Rectal smooth muscle tissue (tissue), 1 donor: ENCODE measurements at regions not wholly inside any gene's neighbourhood (a gene's known extent, or its start where the extent isn't known, plus 50 kb on each side); places are given as distances from the start of the nearest gene placed in this dataset.

ENCODE experiments used
- H3K27ac ChIP-seq: one replicate; pipeline ENCODE4 v1.7.0; 2013; ENCODE audit warnings: low read depth, low read length, inconsistent platforms
- H3K27me3 ChIP-seq: one replicate; pipeline ENCODE4 v1.7.0; 2013; ENCODE audit warnings: low read length; ENCODE audit not compliant: control insufficient read depth, insufficient read depth
- H3K36me3 ChIP-seq: one replicate; pipeline ENCODE4 v1.7.0; 2013; ENCODE audit warnings: low read length; ENCODE audit not compliant: control insufficient read depth, insufficient read depth
- H3K4me1 ChIP-seq: one replicate; pipeline ENCODE4 v1.7.0; 2013; ENCODE audit warnings: low read length; ENCODE audit not compliant: control insufficient read depth, insufficient read depth
- H3K4me3 ChIP-seq: one replicate; pipeline ENCODE4 v1.7.0; 2013; ENCODE audit warnings: low read length
- H3K9ac ChIP-seq: one replicate; pipeline ENCODE4 v1.7.0; 2013; ENCODE audit warnings: low read length

DNA sequence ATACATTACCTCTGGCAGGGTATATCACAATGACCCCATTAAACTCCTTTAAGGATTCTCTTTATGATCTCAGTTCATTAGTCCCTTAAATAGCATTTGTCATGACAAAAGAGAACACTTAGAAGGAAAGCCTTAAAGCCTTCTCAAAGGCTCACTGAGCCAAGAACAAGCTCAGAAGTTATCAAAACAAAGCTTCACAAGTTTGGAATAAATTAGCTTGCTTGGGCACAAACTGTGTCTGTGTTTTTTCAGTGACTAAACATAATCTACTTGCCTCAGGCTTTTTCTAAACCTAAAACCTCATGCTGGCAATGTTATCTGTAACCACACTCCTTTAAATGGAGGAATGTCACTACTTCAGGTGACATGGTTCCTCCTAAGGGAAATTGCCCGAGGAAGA is 1114.9 kb upstream of the C9orf72 start:
- no peak overlapping the region for H3K27ac ChIP-seq
- no peaks in the 10 kb centered on the region for H3K36me3 ChIP-seq
- H3K4me1 ChIP-seq, result peaks cover 3% of the 10 kb centered on the region
- H3K4me3 ChIP-seq, result no peak overlapping the region
- H3K27me3 ChIP-seq, result no peaks in the 10 kb centered on the region
- no peak overlapping the region for H3K9ac ChIP-seq

DNA sequence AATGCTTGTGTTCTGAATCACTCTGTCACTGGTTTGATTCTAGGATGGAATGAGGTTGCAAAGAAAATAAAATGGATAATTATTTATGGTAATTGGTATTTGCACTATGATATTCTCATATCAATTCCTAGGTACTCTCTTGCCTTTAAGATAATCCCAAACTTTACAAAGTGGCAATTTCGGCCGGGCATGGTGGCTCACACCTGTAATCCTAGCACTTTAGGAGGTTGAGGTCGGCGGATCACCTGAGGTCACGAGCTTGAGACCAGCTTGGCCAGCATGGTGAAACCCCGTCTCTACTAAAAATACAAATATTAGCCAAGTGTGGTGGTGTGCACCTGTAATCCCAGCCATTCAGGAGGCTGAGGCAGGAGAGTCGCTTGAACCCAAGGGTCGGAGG is 1118.7 kb upstream of the C9orf72 start:
- Histone ChIP-seq H3K27me3 (no peaks in the 10 kb centered on the region), H3K36me3 (no peaks in the 10 kb centered on the region), H3K27ac (no peak overlapping the region), H3K4me1 (peaks cover 3% of the 10 kb centered on the region), H3K9ac (no peak overlapping the region), H3K4me3 (no peak overlapping the region)

DNA sequence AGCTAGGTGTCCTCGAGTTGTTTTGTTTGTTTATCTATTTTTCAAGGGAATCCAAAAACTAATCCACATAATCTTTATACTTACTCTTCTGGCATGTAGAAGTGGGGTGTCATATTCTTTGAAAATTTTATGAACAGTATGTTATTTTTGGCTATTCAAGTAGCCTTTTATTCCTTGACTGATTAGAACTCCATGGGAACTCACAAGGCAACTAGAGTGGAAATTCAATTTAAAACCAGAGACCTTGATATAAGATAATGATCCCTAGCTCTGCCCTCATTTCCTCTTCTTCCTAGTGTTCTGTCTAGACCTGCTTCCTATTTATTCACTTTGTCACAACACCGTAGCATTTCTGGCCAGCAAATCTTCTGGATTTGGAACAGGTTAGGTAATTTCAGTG is 1123.7 kb upstream of the C9orf72 start:
- no peak overlapping the region for H3K27ac ChIP-seq
- H3K36me3 ChIP-seq, result no peaks in the 10 kb centered on the region
- H3K27me3 ChIP-seq, result no peaks in the 10 kb centered on the region
- no peak overlapping the region for H3K4me3 ChIP-seq
- no peaks in the 10 kb centered on the region for H3K4me1 ChIP-seq
- no peak overlapping the region for H3K9ac ChIP-seq

DNA sequence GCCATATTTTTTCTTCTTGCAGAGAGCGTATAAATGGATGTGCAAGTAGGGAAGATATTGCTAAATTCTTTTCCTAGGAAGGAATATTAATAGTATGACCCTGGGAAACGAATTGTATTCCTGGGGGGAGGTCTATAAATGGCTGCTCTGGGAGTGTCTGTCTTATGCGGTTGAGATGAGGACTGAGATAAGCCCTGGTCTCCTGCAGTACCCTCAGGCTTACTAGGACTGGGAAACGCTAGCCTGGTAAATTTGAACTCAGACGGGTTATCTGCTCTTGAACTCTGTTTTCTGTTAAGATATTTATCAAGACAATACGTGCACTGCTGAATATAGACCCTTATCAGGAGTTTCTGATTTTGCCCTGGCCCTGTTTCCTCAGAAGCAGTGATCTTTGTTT is 1126.4 kb upstream of the C9orf72 start:
- Histone ChIP-seq H3K36me3 (no peaks in the 10 kb centered on the region), H3K27me3 (no peaks in the 10 kb centered on the region), H3K9ac (no peak overlapping the region)

DNA sequence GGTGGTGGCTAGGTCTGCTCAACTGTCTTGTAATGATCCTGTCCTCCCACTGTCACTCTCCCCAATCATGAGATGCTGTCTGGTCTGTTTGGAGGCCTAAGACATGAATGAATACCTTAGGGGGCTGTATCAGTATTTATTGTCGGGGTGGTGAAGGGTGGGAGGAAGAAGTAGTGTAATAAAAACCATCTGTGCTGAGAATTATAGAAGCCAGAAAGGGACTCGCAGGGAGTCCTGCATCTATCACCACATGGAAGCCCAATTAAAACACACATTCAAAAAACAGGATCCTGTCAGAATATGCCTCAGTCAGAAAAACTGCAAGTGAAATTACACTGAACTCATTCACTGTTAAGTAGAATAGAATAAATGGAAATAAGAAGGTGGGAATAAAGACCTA is 1134.3 kb upstream of the C9orf72 start:
- H3K36me3 ChIP-seq, result no peaks in the 10 kb centered on the region
- no peak overlapping the region for H3K4me3 ChIP-seq
- no peaks in the 10 kb centered on the region for H3K27me3 ChIP-seq
- no peaks in the 10 kb centered on the region for H3K4me1 ChIP-seq
- no peak overlapping the region for H3K27ac ChIP-seq
- no peak overlapping the region for H3K9ac ChIP-seq

More for the DNA sequence above, 1126.4 kb upstream of the C9orf72 start:
- Histone ChIP-seq H3K27ac (no peak overlapping the region), H3K4me1 (no peaks in the 10 kb centered on the region), H3K4me3 (no peak overlapping the region)

DNA sequence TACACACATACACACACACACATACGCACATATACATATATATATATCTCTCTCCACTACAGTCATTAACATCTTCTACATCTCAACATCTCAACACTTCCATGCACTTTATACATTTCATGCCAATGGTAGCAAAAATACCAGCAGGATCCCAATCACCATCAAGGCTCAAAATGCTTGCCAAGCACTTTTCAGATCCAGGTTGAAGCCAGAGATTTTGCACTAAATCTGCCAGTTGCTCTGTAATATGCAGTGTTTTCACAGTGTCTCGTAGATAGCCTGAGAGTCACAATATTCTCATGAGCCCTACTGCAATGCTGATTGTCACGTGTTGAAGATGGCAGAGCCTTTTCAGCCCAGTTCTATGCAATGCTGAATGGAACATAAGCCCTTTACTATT is 1140.9 kb upstream of the C9orf72 start:
- no peaks in the 10 kb centered on the region for H3K27me3 ChIP-seq
- H3K36me3 ChIP-seq, result no peaks in the 10 kb centered on the region
- H3K27ac ChIP-seq, result no peak overlapping the region
- H3K4me3 ChIP-seq, result no peak overlapping the region
- H3K9ac ChIP-seq, result no peak overlapping the region
- H3K4me1 ChIP-seq, result no peaks in the 10 kb centered on the region

DNA sequence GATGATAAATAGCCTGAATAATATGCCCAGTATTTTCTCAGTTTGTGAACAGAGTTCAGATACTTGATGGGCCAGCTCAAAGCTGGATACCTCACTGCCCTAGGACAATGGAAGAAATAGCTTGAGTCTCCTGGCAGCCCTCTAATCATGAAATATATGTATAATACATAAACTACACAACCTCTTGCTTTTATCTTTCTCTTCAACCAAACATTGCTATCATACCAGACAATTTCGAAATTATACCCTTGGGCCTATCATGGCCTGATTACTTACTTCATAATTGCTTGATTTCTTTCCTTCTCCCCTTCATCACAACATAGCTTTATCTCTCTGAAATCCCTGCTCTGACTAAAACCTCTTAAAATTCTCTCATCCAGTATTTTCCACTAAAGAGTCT is 1144.9 kb upstream of the C9orf72 start:
- H3K4me1 ChIP-seq, result no peaks in the 10 kb centered on the region
- H3K36me3 ChIP-seq, result no peaks in the 10 kb centered on the region
- no peaks in the 10 kb centered on the region for H3K27me3 ChIP-seq
- no peak overlapping the region for H3K27ac ChIP-seq
- no peak overlapping the region for H3K4me3 ChIP-seq
- no peak overlapping the region for H3K9ac ChIP-seq

DNA sequence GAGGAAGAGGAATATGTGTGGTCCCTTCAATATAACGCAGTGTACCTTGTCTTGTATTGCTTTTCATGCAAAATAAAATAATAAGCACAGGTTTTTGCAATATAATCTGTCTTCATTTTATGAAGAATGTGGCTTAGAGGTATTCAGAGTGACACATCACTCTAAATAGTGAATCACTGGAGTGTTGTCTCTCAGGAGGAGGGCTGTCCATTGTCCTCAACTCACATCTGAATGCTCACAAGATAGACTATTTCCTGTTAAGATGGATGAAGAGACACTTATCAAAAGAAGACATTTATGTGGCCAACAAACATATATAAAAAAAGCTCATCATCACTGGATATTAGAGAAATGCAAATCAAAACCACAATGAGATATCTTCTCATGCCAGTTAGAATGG is 1147.5 kb upstream of the C9orf72 start:
- H3K36me3 ChIP-seq, result no peaks in the 10 kb centered on the region
- no peaks in the 10 kb centered on the region for H3K27me3 ChIP-seq
- no peak overlapping the region for H3K4me3 ChIP-seq
- no peak overlapping the region for H3K9ac ChIP-seq
- no peaks in the 10 kb centered on the region for H3K4me1 ChIP-seq
- H3K27ac ChIP-seq, result no peak overlapping the region

DNA sequence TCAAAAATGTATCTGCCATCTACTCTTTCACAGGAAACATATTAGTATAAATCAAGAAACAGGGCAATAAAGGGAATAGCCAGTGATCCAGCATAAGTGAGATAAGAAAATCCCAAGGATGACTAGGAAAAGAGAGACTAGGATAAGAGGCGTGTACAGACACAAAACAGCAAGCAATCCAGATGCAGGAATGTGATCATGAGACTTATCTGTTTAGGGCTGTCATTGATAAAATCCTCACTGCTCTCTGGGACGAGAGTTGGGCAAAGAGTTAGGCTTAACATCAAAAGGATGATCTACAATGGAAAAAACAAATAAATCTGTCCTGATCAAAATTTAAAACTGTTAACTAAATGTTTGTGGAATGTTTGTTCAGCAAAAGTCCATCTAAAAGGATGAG is 1156.8 kb upstream of the C9orf72 start:
- Histone ChIP-seq H3K4me1 (no peaks in the 10 kb centered on the region), H3K9ac (no peak overlapping the region), H3K27me3 (no peaks in the 10 kb centered on the region), H3K27ac (no peak overlapping the region), H3K36me3 (no peaks in the 10 kb centered on the region), H3K4me3 (no peak overlapping the region)

DNA sequence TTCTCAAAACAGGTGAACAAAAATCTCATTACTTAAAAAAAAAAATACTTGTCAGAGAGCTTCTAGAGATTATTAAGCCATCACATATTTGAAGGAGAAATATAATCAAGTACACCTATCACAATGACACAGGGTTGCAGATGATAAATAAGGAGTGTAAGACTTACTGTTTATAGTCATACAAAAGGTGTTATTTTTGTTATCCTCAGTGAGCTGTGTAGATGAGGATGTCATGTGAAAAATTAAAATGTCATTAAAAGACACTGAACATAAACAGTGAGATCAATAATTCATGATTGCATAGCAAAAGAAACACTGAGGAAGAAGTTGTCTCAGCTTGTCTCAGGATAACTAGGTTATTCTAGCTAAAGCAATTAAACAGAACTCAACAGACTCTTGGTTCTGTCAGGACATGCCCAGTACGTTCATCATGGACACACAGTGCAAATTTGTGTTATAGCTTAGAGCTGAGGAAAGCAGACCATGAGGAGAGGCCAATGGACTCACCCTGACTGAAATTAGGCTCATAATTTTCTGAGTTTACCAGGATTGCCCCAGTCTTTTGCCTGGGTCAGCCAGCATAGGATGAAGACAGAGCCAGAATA is 1162.6 kb upstream of the C9orf72 start:
- Histone ChIP-seq H3K27ac (no peak overlapping the region), H3K4me3 (no peak overlapping the region), H3K36me3 (no peaks in the 10 kb centered on the region), H3K4me1 (no peaks in the 10 kb centered on the region), H3K27me3 (no peaks in the 10 kb centered on the region), H3K9ac (no peak overlapping the region)

DNA sequence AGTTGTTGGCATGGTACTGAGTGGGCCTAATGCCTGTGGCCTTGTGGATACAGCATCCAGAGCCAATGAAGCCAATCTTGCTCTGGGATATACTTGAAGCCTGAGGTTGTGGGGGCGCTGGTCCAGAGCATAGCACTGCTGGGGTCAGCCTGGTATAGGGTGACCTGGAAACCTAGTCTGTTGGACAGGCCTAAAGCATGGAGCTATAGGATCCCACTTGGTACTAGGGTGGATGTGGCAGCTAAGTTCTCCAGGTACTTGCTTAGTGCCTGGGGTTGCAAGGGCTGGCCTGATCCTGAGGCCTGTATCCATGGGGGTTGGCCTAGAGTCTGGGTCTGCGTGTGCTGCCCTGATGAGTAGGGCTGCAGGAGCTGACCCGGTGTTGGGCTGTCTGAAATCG is 1168.2 kb upstream of the C9orf72 start:
- Histone ChIP-seq H3K4me3 (no peak overlapping the region), H3K27me3 (no peaks in the 10 kb centered on the region), H3K36me3 (no peaks in the 10 kb centered on the region), H3K27ac (no peak overlapping the region), H3K9ac (no peak overlapping the region), H3K4me1 (no peaks in the 10 kb centered on the region)

DNA sequence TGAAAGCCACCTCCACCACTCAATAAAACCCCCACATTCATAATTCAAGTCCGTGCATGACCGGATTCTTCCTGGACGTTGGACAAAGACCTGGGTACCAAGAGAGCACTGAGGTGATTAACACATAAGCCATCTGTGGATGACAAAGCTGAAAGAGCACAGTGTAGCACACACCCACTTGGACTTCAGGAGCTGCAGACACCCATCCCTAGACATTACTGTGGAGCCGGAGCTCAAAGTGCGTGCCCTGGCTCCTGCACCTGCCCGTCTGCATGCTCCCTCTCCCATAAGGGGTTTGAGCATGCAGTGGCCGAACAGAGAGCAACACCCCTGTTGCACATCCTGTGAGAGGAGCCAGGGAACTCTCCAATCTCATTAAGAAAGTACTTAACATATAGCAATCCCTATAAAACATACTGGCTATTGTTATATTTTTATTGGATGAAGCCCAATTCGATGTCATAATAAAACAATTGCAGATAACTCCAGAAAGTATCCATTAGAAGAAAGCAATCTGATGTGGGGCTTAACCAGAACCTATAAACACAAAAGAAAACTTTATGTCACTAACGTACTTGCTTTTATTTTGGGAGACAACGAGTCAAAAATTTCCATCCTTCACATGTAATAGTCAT is 1174.2 kb upstream of the C9orf72 start:
- no peak overlapping the region for H3K4me3 ChIP-seq
- H3K27me3 ChIP-seq, result no peaks in the 10 kb centered on the region

DNA sequence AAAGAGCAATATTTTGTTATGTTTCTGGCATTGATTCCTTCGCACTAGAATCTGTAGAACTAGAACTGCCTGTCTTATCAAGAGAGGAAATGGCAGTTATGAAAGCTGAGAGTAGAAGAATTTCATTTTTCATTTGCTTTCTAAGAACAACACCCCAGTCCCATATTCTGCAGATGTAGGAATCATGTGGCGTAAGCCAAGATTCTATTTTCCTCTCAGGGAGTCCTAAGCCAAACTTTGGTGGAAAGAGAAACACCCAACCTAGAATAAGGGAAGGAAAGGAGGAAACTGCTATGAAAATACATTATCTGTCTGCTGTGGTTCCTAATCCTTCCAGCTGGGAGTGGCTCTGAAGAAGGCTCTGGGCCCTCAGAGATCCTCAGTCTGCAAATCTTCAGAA is 1176.9 kb upstream of the C9orf72 start:
- no peak overlapping the region for H3K27ac ChIP-seq
- no peak overlapping the region for H3K4me3 ChIP-seq
- H3K27me3 ChIP-seq, result no peaks in the 10 kb centered on the region
- H3K4me1 ChIP-seq, result no peaks in the 10 kb centered on the region
- H3K36me3 ChIP-seq, result no peaks in the 10 kb centered on the region
- H3K9ac ChIP-seq, result no peak overlapping the region

More for the DNA sequence above, 1174.2 kb upstream of the C9orf72 start:
- Histone ChIP-seq H3K36me3 (no peaks in the 10 kb centered on the region), H3K4me1 (no peaks in the 10 kb centered on the region), H3K27ac (no peak overlapping the region), H3K9ac (no peak overlapping the region)
